IMR-90 (cell line): ENCODE measurements at regions not wholly inside any gene's neighbourhood (a gene's known extent, or its start where the extent isn't known, plus 50 kb on each side); places are given as distances from the start of the nearest gene placed in this dataset.

Experiments
- ATAC-seq: fragments of 200-7000 bp; cut with Tn5 transposase; 2 replicates; pipeline ENCODE4 v1.9.1; 2020; ENCODE audit warnings: low read depth, mild to moderate bottlenecking, moderate library complexity
- BruUV-seq: library from RNA; stranded (reverse); fragments of 400-500 nt; replicated peaks from 2 replicates; lab custom pipeline; 2021; lab: Mats Ljungman, UMichigan
- CTCF ChIA-PET: fragments of 300-600 bp; formaldehyde crosslinking; extraction: SDS; loops from one replicate; lab custom pipeline; 2021; ENCODE audit warnings: antibody characterized with exemption; lab: Yijun Ruan, JAX
- POLR2A ChIA-PET: fragments of 300-600 bp; sonication (Branson Sonifier 250); formaldehyde crosslinking; loops from one replicate; lab custom pipeline; 2022; ENCODE audit warnings: antibody characterized with exemption; ENCODE audit not compliant: unreplicated experiment; lab: Charles Lee
- DNase-seq: peaks from one replicate; pipeline ENCODE4 v3.0.0; 2013
- H2AFZ ChIP-seq: replicated peaks from 2 replicates; pipeline ENCODE3; 2013; ENCODE audit warnings: low read length, mild to moderate bottlenecking; ENCODE audit not compliant: poor library complexity
- H2AK5ac ChIP-seq: 2 replicates; pipeline ENCODE4 v1.6.1; 2013; ENCODE audit warnings: low read depth, low read length, inconsistent platforms
- H2AK9ac ChIP-seq: replicated peaks from 2 replicates; pipeline ENCODE3; 2013; ENCODE audit warnings: mild to moderate bottlenecking, low read depth, low read length, moderate library complexity; ENCODE audit not compliant: poor library complexity
- H2BK120ac ChIP-seq: 2 replicates; pipeline ENCODE4 v1.6.1; 2013; ENCODE audit warnings: low read depth, low read length, inconsistent platforms
- H2BK15ac ChIP-seq: 3 replicates; pipeline ENCODE4 v1.6.1; 2013; ENCODE audit warnings: low read depth, low read length, inconsistent platforms
- H2BK20ac ChIP-seq: 2 replicates; pipeline ENCODE4 v1.6.1; 2013; ENCODE audit warnings: low read depth, mild to moderate bottlenecking, inconsistent platforms, low read length, moderate library complexity
- H2BK5ac ChIP-seq: 2 replicates; pipeline ENCODE4 v1.6.1; 2013; ENCODE audit warnings: mild to moderate bottlenecking, low read depth, low read length, inconsistent platforms; ENCODE audit not compliant: poor library complexity, severe bottlenecking
- H3K14ac ChIP-seq: replicated peaks from 2 replicates; pipeline ENCODE4 v1.6.1; 2013; ENCODE audit warnings: low read depth, low read length, inconsistent platforms
- H3K18ac ChIP-seq: 2 replicates; pipeline ENCODE4 v1.6.1; 2013; ENCODE audit warnings: low read depth, low read length, control low read depth
- H3K23ac ChIP-seq: 2 replicates; pipeline ENCODE4 v1.6.1; 2013; ENCODE audit warnings: low read depth, low read length, inconsistent platforms
- H3K27ac ChIP-seq: 2 replicates; pipeline ENCODE4 v1.5.1; 2013; ENCODE audit warnings: mild to moderate bottlenecking, control low read depth, low read length; ENCODE audit not compliant: insufficient read depth
- H3K27me3 ChIP-seq: 2 replicates; pipeline ENCODE4 v1.6.1; 2013; ENCODE audit warnings: low read length; ENCODE audit not compliant: control insufficient read depth, insufficient read depth
- H3K36me3 ChIP-seq: 2 replicates; pipeline ENCODE4 v1.6.1; 2013; ENCODE audit warnings: low read length, mixed read lengths; ENCODE audit not compliant: control insufficient read depth, insufficient read depth
- H3K4ac ChIP-seq: 2 replicates; pipeline ENCODE4 v1.6.1; 2013; ENCODE audit warnings: low read depth, low read length, inconsistent platforms
- H3K4me1 ChIP-seq: 2 replicates; pipeline ENCODE4 v1.6.1; 2013; ENCODE audit warnings: low read length, mixed read lengths; ENCODE audit not compliant: control insufficient read depth, insufficient read depth
- H3K4me2 ChIP-seq: 2 replicates; pipeline ENCODE4 v1.6.1; 2013; ENCODE audit warnings: low read depth, mild to moderate bottlenecking, control low read depth, low read length, moderate library complexity
- H3K4me3 ChIP-seq: 2 replicates; pipeline ENCODE4 v1.5.1; 2013; ENCODE audit warnings: low read depth, mild to moderate bottlenecking, control low read depth, low read length, moderate library complexity; ENCODE audit not compliant: insufficient read depth
- H3K56ac ChIP-seq: 2 replicates; pipeline ENCODE4 v1.6.1; 2013; ENCODE audit warnings: low read length, inconsistent platforms; ENCODE audit not compliant: insufficient read depth; ENCODE audit errors: extremely low read depth
- H3K79me1 ChIP-seq, 2 experiments: 2 replicates each; pipeline ENCODE4 v1.6.1; 2013; ENCODE audit warnings: low read length in 2 of 2, inconsistent platforms in 1 of 2, low read depth in 1 of 2
- H3K9ac ChIP-seq: 2 replicates; pipeline ENCODE4 v1.6.1; 2013; ENCODE audit warnings: low read depth, low read length, control low read depth
- H3K9me1 ChIP-seq: 2 replicates; pipeline ENCODE4 v1.6.1; 2013; ENCODE audit warnings: low read length, inconsistent platforms; ENCODE audit not compliant: insufficient read depth
- H3K9me3 ChIP-seq: 2 replicates; pipeline ENCODE4 v1.6.1; 2013; ENCODE audit warnings: low read length; ENCODE audit not compliant: control insufficient read depth, insufficient read depth
- H4K20me1 ChIP-seq: 2 replicates; pipeline ENCODE4 v1.6.1; 2013; ENCODE audit warnings: low read length, inconsistent platforms; ENCODE audit not compliant: insufficient read depth
- H4K5ac ChIP-seq: 2 replicates; pipeline ENCODE4 v1.6.1; 2013; ENCODE audit warnings: mild to moderate bottlenecking, low read depth, low read length, control low read depth
- H4K8ac ChIP-seq, 2 experiments: 2 replicates each; pipeline ENCODE4 v1.6.1; 2013; ENCODE audit warnings: low read depth in 2 of 2, low read length in 2 of 2, control low read depth in 1 of 2, inconsistent platforms in 1 of 2
- H4K91ac ChIP-seq: 2 replicates; pipeline ENCODE4 v1.6.1; 2013; ENCODE audit warnings: low read depth, low read length, inconsistent platforms; ENCODE audit not compliant: insufficient read depth
- BHLHE40 ChIP-seq: fragments of 150-350 bp; IDR thresholded peaks from 2 replicates; pipeline ENCODE4 v1.6.1; 2016; ENCODE audit warnings: mild to moderate bottlenecking, low read depth, low read length
- CEBPB ChIP-seq: IDR thresholded peaks from 2 replicates; pipeline ENCODE4 v1.6.1; 2012; ENCODE audit warnings: low read depth, low read length, improper control_type of control experiment
- CHD1 ChIP-seq: IDR thresholded peaks from 2 replicates; pipeline ENCODE4 v1.6.1; 2012; ENCODE audit warnings: low read depth, low read length, improper control_type of control experiment
- CTCF ChIP-seq: conservative IDR thresholded peaks from 2 replicates; pipeline ENCODE4 v1.5.1; 2012; ENCODE audit warnings: mild to moderate bottlenecking, low read depth, low read length, improper control_type of control experiment
- ELK1 ChIP-seq: fragments of 150-350 bp; IDR thresholded peaks from 2 replicates; pipeline ENCODE4 v1.6.1; 2016; ENCODE audit warnings: low read depth, mild to moderate bottlenecking, low read length, moderate library complexity, borderline replicate concordance
- FOS ChIP-seq: fragments of 150-350 bp; IDR thresholded peaks from 2 replicates; pipeline ENCODE4 v1.6.1; 2016; ENCODE audit warnings: low read depth, low read length
- MAFK ChIP-seq: IDR thresholded peaks from 2 replicates; pipeline ENCODE4 v1.6.1; 2012; ENCODE audit warnings: low read depth, low read length, improper control_type of control experiment
- MAZ ChIP-seq: IDR thresholded peaks from 2 replicates; pipeline ENCODE4 v1.6.1; 2012; ENCODE audit warnings: low read depth, mild to moderate bottlenecking, low read length, improper control_type of control experiment, moderate library complexity, borderline replicate concordance
- MXI1 ChIP-seq: IDR thresholded peaks from 2 replicates; pipeline ENCODE4 v1.6.1; 2012; ENCODE audit warnings: low read depth, mild to moderate bottlenecking, low read length, moderate library complexity, borderline replicate concordance
- NFE2L2 ChIP-seq: fragments of 150-350 bp; IDR thresholded peaks from 2 replicates; pipeline ENCODE4 v1.6.1; 2016; ENCODE audit warnings: low read depth, mild to moderate bottlenecking, low read length
- POLR2A ChIP-seq: IDR thresholded peaks from 2 replicates; pipeline ENCODE4 v1.6.1; 2012; ENCODE audit warnings: mild to moderate bottlenecking, low read depth, low read length
- RAD21 ChIP-seq: IDR thresholded peaks from 2 replicates; pipeline ENCODE4 v1.6.1; 2012; ENCODE audit warnings: low read length, improper control_type of control experiment
- RCOR1 ChIP-seq: IDR thresholded peaks from 2 replicates; pipeline ENCODE4 v1.6.1; 2012; ENCODE audit warnings: mild to moderate bottlenecking, low read length, improper control_type of control experiment; ENCODE audit not compliant: insufficient replicate concordance
- RFX5 ChIP-seq: IDR thresholded peaks from 2 replicates; pipeline ENCODE4 v1.8.0; 2012; ENCODE audit warnings: low read depth, mild to moderate bottlenecking, low read length, moderate library complexity
- USF2 ChIP-seq: fragments of 150-350 bp; IDR thresholded peaks from 2 replicates; pipeline ENCODE4 v1.6.1; 2017; ENCODE audit warnings: mild to moderate bottlenecking, antibody characterized with exemption, low read length, low read depth
- WGBS, 2 experiments: methylation state at CpG; one replicate each; pipeline versions ENCODE4 v1.1.5 to v1.1.7; 2013; ENCODE audit warnings: missing lambda C conversion rate in 2 of 2; ENCODE audit not compliant: insufficient read length in 1 of 2; ENCODE audit errors: extremely low coverage in 2 of 2; 5-methylcytosine and 5-hydroxymethylcytosine counted together
- dilution Hi-C: fragments of 300-500 bp; cut with HindIII; formaldehyde crosslinking; loops from one replicate; pipeline ENCODE4 v1.14.3; 2018; ENCODE audit warnings: low sequenced_read_pairs; ENCODE audit not compliant: unreplicated experiment
- in situ Hi-C: fragments of 300-500 bp; cut with MboI; formaldehyde crosslinking; loops from 3 replicates; pipeline ENCODE4 v1.14.3; 2019; ENCODE audit warnings: low sequenced_read_pairs, inconsistent platforms, mixed read lengths
- intact Hi-C: fragments of 100-400 bp; cut with micrococcal nuclease; formaldehyde crosslinking; loops from 2 replicates; pipeline ENCODE4 v1.10.0; 2022

- Histone ChIP-seq H2BK20ac (no peak overlapping the region), H4K20me1 (no peaks in the 10 kb centered on the region), H2BK5ac (no peak overlapping the region), H4K91ac (no peak overlapping the region), H2AK9ac (no peak overlapping the region), H3K36me3 (no peaks in the 10 kb centered on the region), H3K4me1 (no peaks in the 10 kb centered on the region), H2BK15ac (no peak overlapping the region), H3K79me1 (no peaks in the 10 kb centered on the region), H3K4ac (no peak overlapping the region), H3K14ac (no peak overlapping the region), H3K56ac (no peak overlapping the region), H4K5ac (no peak overlapping the region), H3K4me2 (no peak overlapping the region), H4K8ac (no peak overlapping the region), H3K9me1 (no peaks in the 10 kb centered on the region), H2BK120ac (no peak overlapping the region), H3K9me3 (peaks cover 4% of the 10 kb centered on the region; the same call in 1 of the 2 replicates), H3K27me3 (no peaks in the 10 kb centered on the region), H3K18ac (no peak overlapping the region), H3K4me3 (no peak overlapping the region), H3K27ac (no peak overlapping the region), H2AK5ac (no peak overlapping the region), H3K23ac (no peak overlapping the region), H2AFZ (no peak overlapping the region), H3K9ac (no peak overlapping the region)
- intact Hi-C loops (no loop called here), in situ Hi-C loops (no loop called here), dilution Hi-C loops (no loop called here)
- POLR2A ChIA-PET, result no interaction called here
- DNase-seq (no peak), ATAC-seq (no peak)
- no TSS peak for BruUV-seq
- TF ChIP-seq RFX5 (no peak), BHLHE40 (no peak), MAFK (no peak), USF2 (no peak), CHD1 (no peak), NFE2L2 (no peak), ELK1 (no peak), FOS (no peak), MXI1 (no peak), RAD21 (no peak), RCOR1 (no peak), POLR2A (no peak), CTCF (no peak), CEBPB (no peak), MAZ (no peak)
- CTCF ChIA-PET, result no interaction called here
- WGBS, 2 experiments, result no CpG with 5 or more reads among the region's 5 CpGs
Observed at GRCh38 chr2:5464657-5465056, 227.5 kb upstream of the SOX11 start.
